OCI-LY1 (cell line): ENCODE measurements at regions not wholly inside any gene's neighbourhood (a gene's known extent, or its start where the extent isn't known, plus 50 kb on each side); places are given as distances from the start of the nearest gene placed in this dataset.

Experiments used
- CTCF ChIP-seq: fragments of 200-600 bp; sonication (generic), shearing (Covaris generic); IDR thresholded peaks from 2 replicates; pipeline ENCODE4 v1.5.1; 2017; ENCODE audit warnings: mild to moderate bottlenecking, antibody characterized with exemption, low read length, moderate library complexity, mixed read lengths
- EZH2 ChIP-seq: fragments of 200-600 bp; sonication (generic), shearing (Covaris generic); IDR thresholded peaks from 2 replicates; pipeline ENCODE4 v1.8.0; 2017; ENCODE audit warnings: borderline replicate concordance, mixed run types, mild to moderate bottlenecking, antibody characterized with exemption, low read length, moderate library complexity, mixed read lengths

GRCh38 chr5:4222147-4222546 is 626.5 kb downstream of the IRX1 start:
- TF ChIP-seq CTCF (no peak), EZH2 (no peak)
